ENCODE measurements at regions not wholly inside any gene's neighbourhood (a gene's known extent, or its start where the extent isn't known, plus 50 kb on each side); places are given as distances from the start of the nearest gene placed in this dataset.

GRCh38 chr2:20520128-20520527, 73.3 kb downstream of the RHOB start:
- TF ChIP-seq MYC (IDR thresholded peaks at IDR 0.05; ENCODE audit: low read depth, low read length) (no peak), MAX (IDR thresholded peaks at IDR 0.05; ENCODE audit: low read depth, low read length) (no peak), POLR2A (IDR thresholded peaks at IDR 0.05; ENCODE audit: extremely low read depth, insufficient read length) (no peak), CTCF (IDR thresholded peaks at IDR 0.05; ENCODE audit: low read depth, low read length) (no peak)
- no peak overlapping the region for H3K4me3 ChIP-seq (ENCODE audit: low read depth, low read length)
- no peak for DNase-seq (ENCODE audit: low read depth)

- no peak for TF ChIP-seq CTCF (IDR thresholded peaks at IDR 0.05; ENCODE audit: low read depth, low read length)
- TF ChIP-seq MYC (IDR thresholded peaks at IDR 0.05; ENCODE audit: low read depth, low read length) = no peak
- no peak for TF ChIP-seq MAX (IDR thresholded peaks at IDR 0.05; ENCODE audit: low read depth, low read length)
- TF ChIP-seq POLR2A (IDR thresholded peaks at IDR 0.05; ENCODE audit: extremely low read depth, insufficient read length) = no peak
- DNase-seq (ENCODE audit: low read depth) = no peak
- no peak overlapping the region for H3K4me3 ChIP-seq (ENCODE audit: low read depth, low read length)
Observed at GRCh38 chr2:20521193-20521592, 74.3 kb downstream of the RHOB start.

- TF ChIP-seq MAX (IDR thresholded peaks at IDR 0.05; ENCODE audit: low read depth, low read length) = no peak
- no peak overlapping the region for H3K4me3 ChIP-seq (ENCODE audit: low read depth, low read length)
- no peak for DNase-seq (ENCODE audit: low read depth)
Observed at GRCh38 chr2:20521682-20522189, 74.9 kb downstream of the RHOB start.

- H3K4me3 ChIP-seq (ENCODE audit: low read depth, low read length) = no peak overlapping the region
- no peak for DNase-seq (ENCODE audit: low read depth)
- no peak for TF ChIP-seq MYC (IDR thresholded peaks at IDR 0.05; ENCODE audit: low read depth, low read length)
Observed at GRCh38 chr2:20523073-20523798, 76.4 kb downstream of the RHOB start.

GRCh38 chr2:20523799-20524187, 76.9 kb downstream of the RHOB start:
- no peak for TF ChIP-seq MYC (IDR thresholded peaks at IDR 0.05; ENCODE audit: low read depth, low read length)
- no peak for TF ChIP-seq POLR2A (IDR thresholded peaks at IDR 0.05; ENCODE audit: extremely low read depth, insufficient read length)
- TF ChIP-seq CTCF (IDR thresholded peaks at IDR 0.05; ENCODE audit: low read depth, low read length) = no peak
- TF ChIP-seq MAX (IDR thresholded peaks at IDR 0.05; ENCODE audit: low read depth, low read length) = no peak
- no peak overlapping the region for H3K4me3 ChIP-seq (ENCODE audit: low read depth, low read length)
- DNase-seq (ENCODE audit: low read depth) = no peak

GRCh38 chr2:20524412-20525040, 77.7 kb downstream of the RHOB start:
- TF ChIP-seq CTCF (IDR thresholded peaks at IDR 0.05; ENCODE audit: low read depth, low read length) (no peak), MAX (IDR thresholded peaks at IDR 0.05; ENCODE audit: low read depth, low read length) (no peak; the same call in 1 of the 2 replicates), MYC (IDR thresholded peaks at IDR 0.05; ENCODE audit: low read depth, low read length) (no peak), POLR2A (IDR thresholded peaks at IDR 0.05; ENCODE audit: extremely low read depth, insufficient read length) (no peak)
- H3K4me3 ChIP-seq (ENCODE audit: low read depth, low read length) = peak overlapping the region; percentile 33
- peak; percentile 98 for DNase-seq (ENCODE audit: low read depth)
